ENCODE measurements at regions not wholly inside any gene's neighbourhood (a gene's known extent, or its start where the extent isn't known, plus 50 kb on each side); places are given as distances from the start of the nearest gene placed in this dataset.

- Mint-ChIP-seq H3K4me3 (no peak overlapping the region), H3K27me3 (ENCODE audit: low read depth) (peaks cover 13% of the 10 kb centered on the region), H3K9me3 (no peaks in the 10 kb centered on the region), H3K27ac (peak overlapping the region in 1 of 3 experiments; percentile 28), H3K36me3 (ENCODE audit: low read depth) (no peaks in the 10 kb centered on the region), H3K4me1 (peaks cover 23% of the 10 kb centered on the region)
- no peak for TF ChIP-seq CTCF (IDR thresholded peaks at IDR 0.05; ENCODE audit: unreplicated experiment in 3 of 3)
These were observed 457.3 kb upstream of the ID2 start for GRCh38 chr2:8224347-8225190.

- Mint-ChIP-seq H3K9me3 (no peaks in the 10 kb centered on the region), H3K27me3 (ENCODE audit: low read depth) (peaks cover 13% of the 10 kb centered on the region), H3K4me3 (no peak overlapping the region), H3K36me3 (ENCODE audit: low read depth) (no peaks in the 10 kb centered on the region), H3K4me1 (peaks cover 27% of the 10 kb centered on the region), H3K27ac (peak overlapping the region in 1 of 3 experiments; percentile 28)
- no peak for TF ChIP-seq CTCF (IDR thresholded peaks at IDR 0.05; ENCODE audit: unreplicated experiment in 3 of 3)
These were observed 456.6 kb upstream of the ID2 start for GRCh38 chr2:8225266-8225665.

- Mint-ChIP-seq H3K27me3 (ENCODE audit: low read depth) (peaks cover 13% of the 10 kb centered on the region), H3K36me3 (ENCODE audit: low read depth) (no peaks in the 10 kb centered on the region), H3K27ac (peak overlapping the region in 1 of 3 experiments; percentile 48), H3K4me1 (peaks cover 27% of the 10 kb centered on the region), H3K9me3 (no peaks in the 10 kb centered on the region), H3K4me3 (no peak overlapping the region)
- no peak for TF ChIP-seq CTCF (IDR thresholded peaks at IDR 0.05; ENCODE audit: unreplicated experiment in 3 of 3)
These were observed 456.1 kb upstream of the ID2 start for GRCh38 chr2:8225798-8226197.

GRCh38 chr2:8229546-8229986, 452.3 kb upstream of the ID2 start:
- no peak overlapping the region for H3K4me3 Mint-ChIP-seq
- peak overlapping the region in 2 of 3 experiments; percentile 26 to 27 for H3K27ac Mint-ChIP-seq
- H3K4me1 Mint-ChIP-seq = peaks cover 30% of the 10 kb centered on the region
- no peaks in the 10 kb centered on the region for H3K9me3 Mint-ChIP-seq
- H3K27me3 Mint-ChIP-seq (ENCODE audit: low read depth) = peaks cover 6% of the 10 kb centered on the region
- H3K36me3 Mint-ChIP-seq (ENCODE audit: low read depth) = no peaks in the 10 kb centered on the region
- no peak for TF ChIP-seq CTCF (IDR thresholded peaks at IDR 0.05; ENCODE audit: unreplicated experiment in 3 of 3)

GRCh38 chr2:8230466-8230865, 451.4 kb upstream of the ID2 start:
- Mint-ChIP-seq H3K4me1 (peaks cover 30% of the 10 kb centered on the region), H3K36me3 (ENCODE audit: low read depth) (no peaks in the 10 kb centered on the region), H3K9me3 (no peaks in the 10 kb centered on the region), H3K27ac (no peak overlapping the region), H3K4me3 (no peak overlapping the region), H3K27me3 (ENCODE audit: low read depth) (peaks cover 14% of the 10 kb centered on the region)
- no peak for TF ChIP-seq CTCF (IDR thresholded peaks at IDR 0.05; ENCODE audit: unreplicated experiment in 3 of 3)

- H3K4me3 Mint-ChIP-seq = no peak overlapping the region
- no peak for TF ChIP-seq CTCF (IDR thresholded peaks at IDR 0.05; ENCODE audit: unreplicated experiment in 3 of 3)
- H3K27me3 Mint-ChIP-seq (ENCODE audit: low read depth) = peaks cover 19% of the 10 kb centered on the region
- H3K27ac Mint-ChIP-seq = no peak overlapping the region
- no peaks in the 10 kb centered on the region for H3K36me3 Mint-ChIP-seq (ENCODE audit: low read depth)
- H3K9me3 Mint-ChIP-seq = no peaks in the 10 kb centered on the region
- H3K4me1 Mint-ChIP-seq = peaks cover 26% of the 10 kb centered on the region
These were observed 450.0 kb upstream of the ID2 start for GRCh38 chr2:8231902-8232301.

Data from nephron (organoid).